ENCODE measurements at regions not wholly inside any gene's neighbourhood (a gene's known extent, or its start where the extent isn't known, plus 50 kb on each side); places are given as distances from the start of the nearest gene placed in this dataset.

DNA sequence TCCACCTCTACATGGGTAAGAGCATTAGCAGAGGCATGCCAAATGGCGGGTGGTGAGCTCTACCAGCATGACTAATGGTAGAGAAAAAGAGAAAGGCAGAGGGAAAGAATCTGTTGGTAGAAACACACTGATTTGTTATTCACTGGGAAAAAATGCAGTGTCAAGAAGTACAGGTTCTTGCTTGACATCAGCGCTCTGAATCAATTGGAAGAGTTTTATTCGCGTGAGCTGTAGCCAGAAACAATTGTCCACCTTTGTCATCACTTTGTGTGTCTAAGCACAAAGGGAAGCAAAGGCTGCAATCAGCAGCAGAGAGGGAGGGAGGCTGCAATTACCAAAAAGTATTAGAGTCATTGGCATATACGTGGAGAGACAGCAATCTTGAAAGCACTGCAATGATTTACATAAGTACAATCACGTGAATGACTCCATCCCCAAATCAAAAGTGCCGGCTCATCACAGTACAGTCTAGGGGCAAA lies 67.7 kb upstream of the HS3ST1 start:
- Histone ChIP-seq H3K9me3 (ENCODE audit: low read length) (no peaks in the 10 kb centered on the region), H3K4me1 (ENCODE audit: insufficient read depth, low read length) (no peaks in the 10 kb centered on the region), H3K36me3 (ENCODE audit: insufficient read depth, low read length) (no peaks in the 10 kb centered on the region), H3K27ac (ENCODE audit: low read depth, low read length) (no peak overlapping the region), H3K27me3 (ENCODE audit: insufficient read depth, low read length, poor library complexity, severe bottlenecking) (no peaks in the 10 kb centered on the region), H3K4me3 (ENCODE audit: low read length) (no peak overlapping the region)
- POLR2A ChIA-PET = no interaction called here
- H3K9me3 Mint-ChIP-seq = peaks cover 0 to 4% (median 2%) of the 10 kb centered on the region in 5 donors
- H3K4me3 Mint-ChIP-seq = no peak overlapping the region
- no peak overlapping the region for H3K27ac Mint-ChIP-seq
- H3K36me3 Mint-ChIP-seq = peaks cover 0 to 7% (median 0%) of the 10 kb centered on the region in 3 donors
- no peaks in the 10 kb centered on the region for H3K4me1 Mint-ChIP-seq
- H3K27me3 Mint-ChIP-seq = peaks cover 5 to 20% of the 10 kb centered on the region in 2 donors
- DNase-seq = no peak
- CTCF ChIA-PET = no interaction called here

DNA sequence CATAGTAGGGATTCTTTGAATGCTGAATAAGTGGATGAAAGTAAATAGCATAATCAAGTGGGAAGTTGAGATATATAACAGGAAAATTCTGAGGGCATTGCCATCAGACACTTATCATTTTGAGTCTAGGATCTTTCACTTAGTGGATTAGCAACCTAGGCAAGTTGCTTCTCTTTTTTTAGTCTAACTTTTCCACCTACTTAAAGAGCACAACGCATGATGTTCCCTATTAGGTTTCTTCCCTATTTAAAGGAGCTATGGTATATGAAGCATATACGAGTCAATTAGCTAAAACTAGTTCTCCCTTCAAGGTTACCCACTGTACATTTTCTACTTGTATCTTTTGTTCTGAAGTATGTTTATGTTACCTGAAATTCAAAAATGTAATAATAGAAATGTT lies 67.1 kb upstream of the HS3ST1 start:
- no peak overlapping the region for H3K4me3 ChIP-seq (ENCODE audit: low read length)
- Mint-ChIP-seq H3K4me1 (no peaks in the 10 kb centered on the region), H3K9me3 (peaks cover 0 to 4% (median 2%) of the 10 kb centered on the region in 5 donors), H3K27ac (no peak overlapping the region), H3K36me3 (peaks cover 0 to 7% (median 0%) of the 10 kb centered on the region in 3 donors), H3K27me3 (peaks cover 5 to 16% of the 10 kb centered on the region in 2 donors), H3K4me3 (no peak overlapping the region)
- no peaks in the 10 kb centered on the region for H3K36me3 ChIP-seq (ENCODE audit: insufficient read depth, low read length)
- ChIA-PET POLR2A (no interaction called here), CTCF (no interaction called here)
- no peaks in the 10 kb centered on the region for H3K9me3 ChIP-seq (ENCODE audit: low read length)
- no peaks in the 10 kb centered on the region for H3K27me3 ChIP-seq (ENCODE audit: insufficient read depth, low read length, poor library complexity, severe bottlenecking)
- H3K4me1 ChIP-seq (ENCODE audit: insufficient read depth, low read length) = no peaks in the 10 kb centered on the region
- H3K27ac ChIP-seq (ENCODE audit: low read depth, low read length) = no peak overlapping the region
- DNase-seq = no peak

DNA sequence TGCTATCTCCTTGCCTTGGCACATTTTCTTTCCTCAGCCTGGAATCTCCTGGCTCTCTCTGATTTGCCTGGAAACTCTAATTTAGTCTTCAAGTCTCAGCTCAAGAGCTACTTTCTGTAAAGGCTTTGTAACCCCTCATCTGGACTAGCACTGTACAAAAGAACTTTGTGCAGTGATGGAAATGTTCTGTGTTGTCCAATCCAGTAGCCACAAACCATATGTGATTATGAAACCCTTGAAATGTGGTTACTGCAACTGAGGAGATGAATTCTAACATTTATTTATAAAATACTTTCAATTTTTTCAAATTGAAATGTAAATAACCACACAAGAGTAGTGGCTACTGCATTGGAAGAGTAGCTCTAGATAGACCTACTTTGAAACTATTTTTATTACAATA lies 66.6 kb upstream of the HS3ST1 start:
- H3K36me3 Mint-ChIP-seq = peaks cover 0 to 7% (median 0%) of the 10 kb centered on the region in 3 donors
- H3K27ac ChIP-seq (ENCODE audit: low read depth, low read length) = no peak overlapping the region
- CTCF ChIA-PET = no interaction called here
- no peak overlapping the region for H3K27ac Mint-ChIP-seq
- no peak overlapping the region for H3K4me3 Mint-ChIP-seq
- DNase-seq = no peak
- H3K4me3 ChIP-seq (ENCODE audit: low read length) = no peak overlapping the region
- no peaks in the 10 kb centered on the region for H3K36me3 ChIP-seq (ENCODE audit: insufficient read depth, low read length)
- POLR2A ChIA-PET = no interaction called here
- H3K27me3 ChIP-seq (ENCODE audit: insufficient read depth, low read length, poor library complexity, severe bottlenecking) = no peaks in the 10 kb centered on the region
- peaks cover 5 to 16% of the 10 kb centered on the region in 2 donors for H3K27me3 Mint-ChIP-seq
- peaks cover 0 to 4% (median 2%) of the 10 kb centered on the region in 5 donors for H3K9me3 Mint-ChIP-seq
- no peaks in the 10 kb centered on the region for H3K4me1 ChIP-seq (ENCODE audit: insufficient read depth, low read length)
- no peaks in the 10 kb centered on the region for H3K9me3 ChIP-seq (ENCODE audit: low read length)
- H3K4me1 Mint-ChIP-seq = no peaks in the 10 kb centered on the region

DNA sequence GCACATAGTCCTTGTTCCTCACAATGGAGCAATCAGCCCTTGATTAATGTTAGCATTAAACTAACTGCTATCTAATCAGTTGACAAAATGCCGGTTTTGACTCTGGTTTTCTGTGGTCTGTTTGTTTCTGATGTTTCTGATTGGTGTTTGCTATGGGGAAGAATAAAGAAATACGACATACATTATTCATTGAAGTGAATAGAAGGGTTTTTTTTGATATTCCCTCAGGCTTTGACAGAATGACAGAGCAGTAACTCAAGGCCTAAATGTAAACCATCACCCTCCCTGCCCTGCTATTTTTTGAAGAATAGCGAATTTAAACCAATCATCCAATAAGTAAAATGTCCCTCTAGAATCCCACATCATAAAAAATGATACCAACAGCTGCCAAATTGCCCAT lies 65.5 kb upstream of the HS3ST1 start:
- Mint-ChIP-seq H3K27ac (no peak overlapping the region), H3K36me3 (peaks cover 0 to 7% (median 0%) of the 10 kb centered on the region in 3 donors), H3K4me3 (no peak overlapping the region), H3K27me3 (peaks cover 5 to 16% of the 10 kb centered on the region in 2 donors), H3K9me3 (peaks cover 0 to 4% (median 2%) of the 10 kb centered on the region in 5 donors), H3K4me1 (peaks cover 0 to 2% (median 2%) of the 10 kb centered on the region in 3 donors)
- ChIA-PET POLR2A (no interaction called here), CTCF (no interaction called here)
- no peaks in the 10 kb centered on the region for H3K9me3 ChIP-seq (ENCODE audit: low read length)
- H3K36me3 ChIP-seq (ENCODE audit: insufficient read depth, low read length) = no peaks in the 10 kb centered on the region
- no peak overlapping the region for H3K4me3 ChIP-seq (ENCODE audit: low read length)
- no peak overlapping the region for H3K27ac ChIP-seq (ENCODE audit: low read depth, low read length)
- DNase-seq = no peak
- H3K27me3 ChIP-seq (ENCODE audit: insufficient read depth, low read length, poor library complexity, severe bottlenecking) = no peaks in the 10 kb centered on the region
- no peaks in the 10 kb centered on the region for H3K4me1 ChIP-seq (ENCODE audit: insufficient read depth, low read length)

DNA sequence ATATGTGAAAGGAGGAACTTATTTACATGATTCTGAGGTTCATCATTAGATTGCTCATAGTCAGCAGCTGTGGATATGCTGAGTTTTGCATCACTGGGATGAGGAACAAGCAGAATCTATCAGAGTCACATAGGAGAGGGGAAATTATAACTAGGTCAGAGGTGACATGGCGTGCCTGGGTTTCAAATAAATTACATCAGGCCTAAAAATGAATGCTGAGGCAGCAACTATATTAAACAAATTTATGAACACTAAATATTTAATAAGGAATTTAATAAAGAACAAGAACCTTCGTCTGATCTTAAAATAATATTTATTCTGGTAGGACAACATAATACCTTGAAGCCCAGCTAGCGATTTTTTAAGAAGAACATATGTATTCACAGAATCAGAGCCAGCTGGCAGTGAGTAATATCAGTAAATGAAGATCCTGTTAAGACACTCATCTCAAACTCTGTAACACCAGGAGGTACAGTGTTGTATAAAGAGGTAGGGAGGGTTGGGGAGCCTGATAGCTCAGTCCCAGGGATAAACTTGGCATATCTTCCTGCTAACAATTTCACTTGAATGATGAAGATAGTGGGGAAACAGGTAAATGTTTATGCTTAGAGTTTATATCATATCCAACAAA lies 60.9 kb upstream of the HS3ST1 start:
- Histone ChIP-seq H3K9me3 (ENCODE audit: low read length) (no peaks in the 10 kb centered on the region), H3K4me1 (ENCODE audit: insufficient read depth, low read length) (peaks cover 12% of the 10 kb centered on the region), H3K27ac (ENCODE audit: low read depth, low read length) (no peak overlapping the region), H3K4me3 (ENCODE audit: low read length) (no peak overlapping the region), H3K27me3 (ENCODE audit: insufficient read depth, low read length, poor library complexity, severe bottlenecking) (no peaks in the 10 kb centered on the region), H3K36me3 (ENCODE audit: insufficient read depth, low read length) (no peaks in the 10 kb centered on the region)
- Mint-ChIP-seq H3K4me1 (peaks cover 17 to 24% (median 19%) of the 10 kb centered on the region in 3 donors), H3K27ac (no peak overlapping the region), H3K27me3 (peaks cover 0 to 4% of the 10 kb centered on the region in 2 donors), H3K4me3 (peak overlapping the region in 1 of 7 donors; percentile 49), H3K36me3 (peaks cover 0 to 6% (median 0%) of the 10 kb centered on the region in 3 donors), H3K9me3 (no peaks in the 10 kb centered on the region)
- CTCF ChIA-PET = no interaction called here
- no peak for DNase-seq
- POLR2A ChIA-PET = no interaction called here

DNA sequence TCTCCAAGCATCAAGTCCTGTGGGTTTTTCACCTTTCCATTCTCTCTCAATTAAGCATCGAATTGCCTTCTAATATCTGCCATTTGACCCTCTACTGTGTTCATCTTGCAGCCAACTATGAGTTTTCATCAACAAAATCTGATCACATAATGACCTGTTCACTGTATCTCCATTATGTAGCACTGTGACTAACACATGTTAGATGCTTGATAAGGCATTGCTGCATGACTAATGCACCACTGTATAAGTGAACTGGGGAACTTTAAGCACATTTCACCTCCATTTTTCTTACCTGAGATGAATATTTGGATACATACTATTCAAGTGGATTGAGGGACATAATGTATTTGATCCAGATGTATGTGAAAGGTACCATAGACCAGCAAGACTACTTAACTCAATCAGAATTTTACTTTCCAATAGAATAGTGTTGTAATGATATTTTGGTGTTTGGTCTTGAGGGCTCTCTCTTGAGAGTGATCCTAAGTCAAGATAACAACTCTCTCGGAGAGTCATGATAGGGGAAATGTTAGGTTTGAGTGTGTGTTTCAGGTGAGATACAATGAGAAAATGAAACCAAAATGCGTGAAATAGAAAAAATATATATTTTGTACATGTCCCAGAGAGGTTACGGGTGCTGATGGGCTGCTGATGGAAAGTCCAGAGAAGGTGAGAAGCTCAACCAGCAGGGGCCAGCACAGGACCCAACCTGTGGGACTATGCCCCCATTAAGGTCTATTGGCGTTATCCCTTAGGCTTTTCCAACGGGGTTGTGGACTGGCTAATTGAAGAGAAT lies 60.2 kb upstream of the HS3ST1 start:
- Mint-ChIP-seq H3K9me3 (no peaks in the 10 kb centered on the region), H3K27ac (peak overlapping the region in 1 of 8 donors; percentile 10), H3K4me1 (peaks cover 17 to 24% (median 19%) of the 10 kb centered on the region in 3 donors), H3K36me3 (peaks cover 0 to 7% (median 0%) of the 10 kb centered on the region in 3 donors), H3K4me3 (peak overlapping the region in 3 of 7 donors; percentile 3 to 49 (median 12)), H3K27me3 (no peaks in the 10 kb centered on the region)
- H3K27ac ChIP-seq (ENCODE audit: low read depth, low read length) = no peak overlapping the region
- ChIA-PET POLR2A (no interaction called here), CTCF (no interaction called here)
- peaks cover 12% of the 10 kb centered on the region for H3K4me1 ChIP-seq (ENCODE audit: insufficient read depth, low read length)
- H3K4me3 ChIP-seq (ENCODE audit: low read length) = no peak overlapping the region
- no peaks in the 10 kb centered on the region for H3K36me3 ChIP-seq (ENCODE audit: insufficient read depth, low read length)
- no peaks in the 10 kb centered on the region for H3K27me3 ChIP-seq (ENCODE audit: insufficient read depth, low read length, poor library complexity, severe bottlenecking)
- no peaks in the 10 kb centered on the region for H3K9me3 ChIP-seq (ENCODE audit: low read length)
- DNase-seq = no peak

DNA sequence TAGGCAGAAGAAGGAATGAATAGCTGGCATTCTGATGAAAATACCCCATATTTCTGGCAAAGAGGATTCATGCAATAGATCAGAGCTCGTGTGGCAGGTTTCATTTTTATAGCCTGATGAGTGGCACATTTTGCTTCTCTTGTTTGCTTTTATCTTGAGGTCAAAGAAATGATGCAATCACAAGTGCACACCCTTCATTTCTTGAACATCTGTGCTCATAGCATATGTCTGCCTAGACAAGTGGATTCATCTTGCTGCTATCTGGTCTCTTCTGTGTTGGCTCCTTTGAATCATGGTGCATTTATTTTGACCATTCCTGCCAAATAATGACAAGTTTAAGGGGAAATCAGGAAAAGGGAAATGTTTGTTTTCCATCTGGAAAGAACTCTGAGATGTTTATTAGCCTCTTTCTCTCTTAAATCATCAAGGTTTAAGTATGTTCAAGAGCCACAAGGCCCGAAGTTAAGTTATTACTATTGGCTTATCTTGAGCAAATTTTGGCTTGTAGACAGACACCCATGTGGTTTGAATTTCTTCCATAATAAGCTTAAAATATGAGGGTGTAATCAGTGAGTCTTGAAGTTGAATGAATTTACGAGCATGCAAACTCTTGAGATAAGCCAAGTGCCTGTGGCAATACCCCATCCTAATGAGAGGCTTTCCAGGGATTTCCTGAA lies 59.3 kb upstream of the HS3ST1 start:
- DNase-seq = no peak
- peak overlapping the region in 4 of 8 donors; percentile 5 to 44 (median 16) for H3K27ac Mint-ChIP-seq
- peaks cover 12% of the 10 kb centered on the region for H3K4me1 ChIP-seq (ENCODE audit: insufficient read depth, low read length)
- peaks cover 17 to 24% (median 19%) of the 10 kb centered on the region in 3 donors for H3K4me1 Mint-ChIP-seq
- no peaks in the 10 kb centered on the region for H3K9me3 ChIP-seq (ENCODE audit: low read length)
- ChIA-PET POLR2A (no interaction called here), CTCF (no interaction called here)
- peak overlapping the region in 1 of 7 donors; percentile 5 for H3K4me3 Mint-ChIP-seq
- H3K27me3 Mint-ChIP-seq = no peaks in the 10 kb centered on the region
- peaks cover 0 to 7% (median 0%) of the 10 kb centered on the region in 3 donors for H3K36me3 Mint-ChIP-seq
- H3K9me3 Mint-ChIP-seq = no peaks in the 10 kb centered on the region
- H3K27ac ChIP-seq (ENCODE audit: low read depth, low read length) = no peak overlapping the region
- H3K4me3 ChIP-seq (ENCODE audit: low read length) = no peak overlapping the region
- no peaks in the 10 kb centered on the region for H3K27me3 ChIP-seq (ENCODE audit: insufficient read depth, low read length, poor library complexity, severe bottlenecking)
- no peaks in the 10 kb centered on the region for H3K36me3 ChIP-seq (ENCODE audit: insufficient read depth, low read length)

DNA sequence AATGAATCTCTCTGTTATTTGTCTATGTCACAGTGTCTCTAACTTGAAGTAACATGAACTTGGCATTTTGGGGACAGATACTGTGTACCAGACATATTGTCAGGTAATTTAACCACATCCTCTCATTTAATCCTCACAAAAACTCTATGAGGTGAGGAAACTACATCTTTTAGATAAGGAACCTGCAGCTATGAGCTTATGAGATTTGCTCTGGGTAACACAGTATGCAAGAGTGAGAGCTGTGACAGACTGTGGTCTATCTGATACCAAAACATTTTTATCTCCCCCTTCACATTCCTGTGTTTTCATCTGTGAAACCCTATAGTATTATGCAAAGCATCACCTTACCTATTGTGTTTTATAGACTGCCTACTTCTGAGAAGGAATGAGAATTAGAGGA lies 58.4 kb upstream of the HS3ST1 start:
- Mint-ChIP-seq H3K27me3 (no peaks in the 10 kb centered on the region), H3K36me3 (peaks cover 0 to 7% (median 0%) of the 10 kb centered on the region in 3 donors), H3K9me3 (no peaks in the 10 kb centered on the region), H3K4me1 (peaks cover 17 to 24% (median 19%) of the 10 kb centered on the region in 3 donors), H3K4me3 (no peak overlapping the region), H3K27ac (peak overlapping the region in 3 of 8 donors; percentile 7 to 29 (median 9))
- Histone ChIP-seq H3K4me1 (ENCODE audit: insufficient read depth, low read length) (peaks cover 12% of the 10 kb centered on the region), H3K36me3 (ENCODE audit: insufficient read depth, low read length) (no peaks in the 10 kb centered on the region), H3K27ac (ENCODE audit: low read depth, low read length) (no peak overlapping the region), H3K9me3 (ENCODE audit: low read length) (no peaks in the 10 kb centered on the region), H3K27me3 (ENCODE audit: insufficient read depth, low read length, poor library complexity, severe bottlenecking) (no peaks in the 10 kb centered on the region), H3K4me3 (ENCODE audit: low read length) (no peak overlapping the region)
- peak in 1 of 5 donors; percentile 22 for DNase-seq
- ChIA-PET CTCF (no interaction called here), POLR2A (interaction anchor here (0.6 kb wide), 1 partner anchor 15 kb away, joined by 3 read pairs; no protein-coding TSS in a partner anchor)
